GM23248 (cell line): ENCODE measurements at regions not wholly inside any gene's neighbourhood (a gene's known extent, or its start where the extent isn't known, plus 50 kb on each side); places are given as distances from the start of the nearest gene placed in this dataset.

ENCODE experiments used
- EZH2 ChIP-seq: fragments of 200-600 bp; sonication (generic); IDR thresholded peaks from 2 replicates; pipeline ENCODE4 v1.6.1; 2018; ENCODE audit warnings: antibody characterized with exemption, mild to moderate bottlenecking; ENCODE audit not compliant: insufficient read depth, poor library complexity, severe bottlenecking
- EZH2phosphoT487 ChIP-seq: fragments of 200-600 bp; sonication (generic); IDR thresholded peaks from 2 replicates; pipeline ENCODE4 v1.6.1; 2018; ENCODE audit warnings: antibody characterized with exemption, moderate library complexity, mild to moderate bottlenecking, low read depth; ENCODE audit not compliant: insufficient read depth

GRCh38 chr9:135363596-135363995 is 116.0 kb upstream of the PPP1R26 start:
- TF ChIP-seq EZH2phosphoT487 (no peak), EZH2 (no peak)
